Liver (tissue), 8 donors: ENCODE measurements at regions not wholly inside any gene's neighbourhood (a gene's known extent, or its start where the extent isn't known, plus 50 kb on each side); places are given as distances from the start of the nearest gene placed in this dataset.

ENCODE experiments used
- DNase-seq: peaks from one replicate; pipeline ENCODE4 v3.0.0-alpha.2; 2017; ENCODE audit warnings: low spot score
- H3K27ac ChIP-seq, 2 donors: one replicate each; pipeline ENCODE4 v1.7.0; 2013; ENCODE audit warnings: inconsistent platforms in 2 of 2, low read length in 2 of 2, control low read depth in 1 of 2, low read depth in 1 of 2, mild to moderate bottlenecking in 1 of 2
- H3K27me3 ChIP-seq, 4 donors: one replicate each; pipeline versions ENCODE4 v1.6.1 to v1.7.0; 2013; ENCODE audit warnings: low read length in 3 of 4, inconsistent platforms in 1 of 4, mild to moderate bottlenecking in 1 of 4, moderate library complexity in 1 of 4; ENCODE audit not compliant: control insufficient read depth in 4 of 4, insufficient read depth in 4 of 4
- H3K36me3 ChIP-seq, 4 donors: one replicate each; pipeline versions ENCODE4 v1.6.1 to v1.7.0; 2013; ENCODE audit warnings: low read length in 3 of 4, mild to moderate bottlenecking in 3 of 4, low read depth in 1 of 4, moderate library complexity in 1 of 4; ENCODE audit not compliant: control insufficient read depth in 4 of 4, insufficient read depth in 3 of 4
- H3K4me1 ChIP-seq, 4 donors: one replicate each; pipeline versions ENCODE4 v1.6.1 to v1.7.0; 2013; ENCODE audit warnings: low read length in 3 of 4, mild to moderate bottlenecking in 3 of 4, moderate library complexity in 1 of 4; ENCODE audit not compliant: control insufficient read depth in 4 of 4, insufficient read depth in 4 of 4
- H3K4me3 ChIP-seq, 3 donors: one replicate each; pipeline versions ENCODE4 v1.6.1 to v1.7.0; 2013; ENCODE audit warnings: low read length in 3 of 3, control low read depth in 1 of 3, low read depth in 1 of 3, mild to moderate bottlenecking in 1 of 3
- H3K9ac ChIP-seq, 2 donors: one replicate each; pipeline ENCODE4 v1.7.0; 2013; ENCODE audit warnings: low read length in 2 of 2, mild to moderate bottlenecking in 2 of 2, moderate library complexity in 2 of 2, control low read depth in 1 of 2, low read depth in 1 of 2
- H3K9me3 ChIP-seq, 4 donors: one replicate each; pipeline versions ENCODE4 v1.6.1 to v1.7.0; 2013; ENCODE audit warnings: low read length in 3 of 4; ENCODE audit not compliant: control insufficient read depth in 4 of 4
- EGR1 ChIP-seq, 2 donors: IDR thresholded peaks; 2 replicates each; pipeline ENCODE4 v1.6.1; 2016 to 2018; ENCODE audit warnings: antibody characterized with exemption in 2 of 2, low read depth in 2 of 2
- FOXA1 ChIP-seq: IDR thresholded peaks from 2 replicates; pipeline ENCODE4 v1.6.1; 2016; ENCODE audit warnings: antibody characterized with exemption
- FOXA2 ChIP-seq: IDR thresholded peaks from 2 replicates; pipeline ENCODE4 v1.6.1; 2016; ENCODE audit warnings: antibody characterized with exemption
- GABPA ChIP-seq, 2 donors: IDR thresholded peaks in 1 of 2; conservative IDR thresholded peaks in 1 of 2; 2 replicates each; pipeline ENCODE4 v1.6.1; 2016; ENCODE audit warnings: antibody characterized with exemption in 2 of 2, mild to moderate bottlenecking in 1 of 2, moderate library complexity in 1 of 2
- HNF4A ChIP-seq, 2 donors: conservative IDR thresholded peaks; 2 replicates each; pipeline ENCODE4 v1.6.1; 2016; ENCODE audit warnings: antibody characterized with exemption in 2 of 2, mild to moderate bottlenecking in 2 of 2
- HNF4G ChIP-seq: IDR thresholded peaks from 2 replicates; pipeline ENCODE4 v1.6.1; 2016; ENCODE audit warnings: antibody characterized with exemption
- JUND ChIP-seq, 2 donors: IDR thresholded peaks; 2 replicates each; pipeline ENCODE4 v1.6.1; 2016; ENCODE audit warnings: antibody characterized with exemption in 2 of 2
- NR2F2 ChIP-seq: IDR thresholded peaks from 2 replicates; pipeline ENCODE4 v1.6.1; 2016; ENCODE audit warnings: antibody characterized with exemption
- RAD21 ChIP-seq, 2 donors: IDR thresholded peaks; 2 replicates each; pipeline ENCODE4 v1.6.1; 2016; ENCODE audit warnings: antibody characterized with exemption in 2 of 2, mild to moderate bottlenecking in 2 of 2
- RXRA ChIP-seq, 2 donors: IDR thresholded peaks; 2 replicates each; pipeline ENCODE4 v1.6.1; 2017 to 2018; ENCODE audit warnings: antibody characterized with exemption in 2 of 2, mild to moderate bottlenecking in 1 of 2
- SP1 ChIP-seq: IDR thresholded peaks from 2 replicates; pipeline ENCODE4 v1.6.1; 2018; ENCODE audit warnings: antibody characterized with exemption, mild to moderate bottlenecking
- TAF1 ChIP-seq: conservative IDR thresholded peaks from 2 replicates; pipeline ENCODE4 v1.6.1; 2016; ENCODE audit warnings: antibody characterized with exemption, mild to moderate bottlenecking
- YY1 ChIP-seq: IDR thresholded peaks from 2 replicates; pipeline ENCODE4 v1.6.1; 2016; ENCODE audit warnings: antibody characterized with exemption, mild to moderate bottlenecking
- WGBS: extraction: QIAGEN DNeasy Blood & Tissue Kit; methylation state at CpG from one replicate; pipeline ENCODE4 v1.1.7; 2013; 5-methylcytosine and 5-hydroxymethylcytosine counted together
- TF ChIP-seq, protein P1 (sequence below): IDR thresholded peaks from 2 replicates; pipeline ENCODE4 v1.6.1; 2016; ENCODE audit warnings: antibody characterized with exemption
- TF ChIP-seq, protein P2 (sequence below): IDR thresholded peaks from 2 replicates; pipeline ENCODE4 v1.6.1; 2016; ENCODE audit warnings: antibody characterized with exemption
- TF ChIP-seq, protein P3 (sequence below): IDR thresholded peaks from 2 replicates; pipeline ENCODE4 v1.6.1; 2016; ENCODE audit warnings: antibody characterized with exemption
- TF ChIP-seq, protein P4 (sequence below): IDR thresholded peaks from 2 replicates; pipeline ENCODE4 v1.6.1; 2016; ENCODE audit warnings: antibody characterized with exemption, mild to moderate bottlenecking
- TF ChIP-seq, protein P5 (sequence below): fragments of 150-350 bp; IDR thresholded peaks from 2 replicates; pipeline ENCODE4 v1.5.1; 2017; ENCODE audit warnings: improper control_type of control experiment, low read depth, low read length; ENCODE audit not compliant: missing input control
- donor health status: healthy.
- donor health status: healthy.
- donor health status: healthy.
- donor health status: healthy.
- donor health status: healthy.

DNA sequence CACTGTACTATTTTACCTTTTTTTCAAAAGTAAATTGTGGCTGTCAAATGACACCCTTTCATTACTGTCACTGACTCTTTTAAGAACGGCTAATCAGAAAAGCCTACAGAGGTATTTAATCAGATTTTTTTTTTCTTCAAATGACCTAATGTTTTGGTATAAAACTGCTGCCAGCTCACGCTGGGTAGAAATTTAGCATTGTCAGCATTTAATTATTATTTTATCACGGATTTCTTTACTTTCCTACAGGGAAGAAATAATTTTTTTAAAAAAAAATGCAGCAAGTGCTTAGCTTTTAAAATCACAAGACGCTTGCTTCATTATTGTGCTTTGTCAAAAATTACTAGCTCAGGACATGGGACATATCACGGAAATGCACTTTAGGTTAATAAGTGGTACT is 149.1 kb upstream of the FOXN3 start:
- Histone ChIP-seq H3K27ac (no peak overlapping the region), H3K9me3 (no peaks in the 10 kb centered on the region), H3K27me3 (no peaks in the 10 kb centered on the region), H3K4me1 (no peaks in the 10 kb centered on the region), H3K9ac (no peak overlapping the region), H3K36me3 (no peaks in the 10 kb centered on the region), H3K4me3 (no peak overlapping the region)
- WGBS = 75% methylated on average over 5 of the region's 5 CpGs
- no peak for DNase-seq
- TF ChIP-seq EGR1 (IDR thresholded peaks at IDR 0.05; ENCODE audit: low read depth in 2 of 2) (no peak), JUND (IDR thresholded peaks at IDR 0.05) (no peak), RAD21 (IDR thresholded peaks at IDR 0.05) (no peak), FOXA1 (no peak), FOXA2 (no peak), TAF1 (no peak), GABPA (IDR thresholded peaks at IDR 0.05 in 1 of 2, conservative IDR thresholded peaks at IDR 0.05 in 1 of 2) (no peak), HNF4G (no peak), HNF4A (conservative IDR thresholded peaks at IDR 0.05) (no peak), YY1 (no peak), SP1 (no peak), RXRA (IDR thresholded peaks at IDR 0.05) (no peak), NR2F2 (no peak)
- TF ChIP-seq, protein P1, sequence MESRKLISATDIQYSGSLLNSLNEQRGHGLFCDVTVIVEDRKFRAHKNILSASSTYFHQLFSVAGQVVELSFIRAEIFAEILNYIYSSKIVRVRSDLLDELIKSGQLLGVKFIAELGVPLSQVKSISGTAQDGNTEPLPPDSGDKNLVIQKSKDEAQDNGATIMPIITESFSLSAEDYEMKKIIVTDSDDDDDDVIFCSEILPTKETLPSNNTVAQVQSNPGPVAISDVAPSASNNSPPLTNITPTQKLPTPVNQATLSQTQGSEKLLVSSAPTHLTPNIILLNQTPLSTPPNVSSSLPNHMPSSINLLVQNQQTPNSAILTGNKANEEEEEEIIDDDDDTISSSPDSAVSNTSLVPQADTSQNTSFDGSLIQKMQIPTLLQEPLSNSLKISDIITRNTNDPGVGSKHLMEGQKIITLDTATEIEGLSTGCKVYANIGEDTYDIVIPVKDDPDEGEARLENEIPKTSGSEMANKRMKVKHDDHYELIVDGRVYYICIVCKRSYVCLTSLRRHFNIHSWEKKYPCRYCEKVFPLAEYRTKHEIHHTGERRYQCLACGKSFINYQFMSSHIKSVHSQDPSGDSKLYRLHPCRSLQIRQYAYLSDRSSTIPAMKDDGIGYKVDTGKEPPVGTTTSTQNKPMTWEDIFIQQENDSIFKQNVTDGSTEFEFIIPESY = no peak
- TF ChIP-seq, protein P2, sequence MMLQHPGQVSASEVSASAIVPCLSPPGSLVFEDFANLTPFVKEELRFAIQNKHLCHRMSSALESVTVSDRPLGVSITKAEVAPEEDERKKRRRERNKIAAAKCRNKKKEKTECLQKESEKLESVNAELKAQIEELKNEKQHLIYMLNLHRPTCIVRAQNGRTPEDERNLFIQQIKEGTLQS = no peak
- TF ChIP-seq, protein P3, sequence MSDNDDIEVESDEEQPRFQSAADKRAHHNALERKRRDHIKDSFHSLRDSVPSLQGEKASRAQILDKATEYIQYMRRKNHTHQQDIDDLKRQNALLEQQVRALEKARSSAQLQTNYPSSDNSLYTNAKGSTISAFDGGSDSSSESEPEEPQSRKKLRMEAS = no peak
- TF ChIP-seq, protein P4, sequence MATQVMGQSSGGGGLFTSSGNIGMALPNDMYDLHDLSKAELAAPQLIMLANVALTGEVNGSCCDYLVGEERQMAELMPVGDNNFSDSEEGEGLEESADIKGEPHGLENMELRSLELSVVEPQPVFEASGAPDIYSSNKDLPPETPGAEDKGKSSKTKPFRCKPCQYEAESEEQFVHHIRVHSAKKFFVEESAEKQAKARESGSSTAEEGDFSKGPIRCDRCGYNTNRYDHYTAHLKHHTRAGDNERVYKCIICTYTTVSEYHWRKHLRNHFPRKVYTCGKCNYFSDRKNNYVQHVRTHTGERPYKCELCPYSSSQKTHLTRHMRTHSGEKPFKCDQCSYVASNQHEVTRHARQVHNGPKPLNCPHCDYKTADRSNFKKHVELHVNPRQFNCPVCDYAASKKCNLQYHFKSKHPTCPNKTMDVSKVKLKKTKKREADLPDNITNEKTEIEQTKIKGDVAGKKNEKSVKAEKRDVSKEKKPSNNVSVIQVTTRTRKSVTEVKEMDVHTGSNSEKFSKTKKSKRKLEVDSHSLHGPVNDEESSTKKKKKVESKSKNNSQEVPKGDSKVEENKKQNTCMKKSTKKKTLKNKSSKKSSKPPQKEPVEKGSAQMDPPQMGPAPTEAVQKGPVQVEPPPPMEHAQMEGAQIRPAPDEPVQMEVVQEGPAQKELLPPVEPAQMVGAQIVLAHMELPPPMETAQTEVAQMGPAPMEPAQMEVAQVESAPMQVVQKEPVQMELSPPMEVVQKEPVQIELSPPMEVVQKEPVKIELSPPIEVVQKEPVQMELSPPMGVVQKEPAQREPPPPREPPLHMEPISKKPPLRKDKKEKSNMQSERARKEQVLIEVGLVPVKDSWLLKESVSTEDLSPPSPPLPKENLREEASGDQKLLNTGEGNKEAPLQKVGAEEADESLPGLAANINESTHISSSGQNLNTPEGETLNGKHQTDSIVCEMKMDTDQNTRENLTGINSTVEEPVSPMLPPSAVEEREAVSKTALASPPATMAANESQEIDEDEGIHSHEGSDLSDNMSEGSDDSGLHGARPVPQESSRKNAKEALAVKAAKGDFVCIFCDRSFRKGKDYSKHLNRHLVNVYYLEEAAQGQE = no peak
- TF ChIP-seq, protein P5, sequence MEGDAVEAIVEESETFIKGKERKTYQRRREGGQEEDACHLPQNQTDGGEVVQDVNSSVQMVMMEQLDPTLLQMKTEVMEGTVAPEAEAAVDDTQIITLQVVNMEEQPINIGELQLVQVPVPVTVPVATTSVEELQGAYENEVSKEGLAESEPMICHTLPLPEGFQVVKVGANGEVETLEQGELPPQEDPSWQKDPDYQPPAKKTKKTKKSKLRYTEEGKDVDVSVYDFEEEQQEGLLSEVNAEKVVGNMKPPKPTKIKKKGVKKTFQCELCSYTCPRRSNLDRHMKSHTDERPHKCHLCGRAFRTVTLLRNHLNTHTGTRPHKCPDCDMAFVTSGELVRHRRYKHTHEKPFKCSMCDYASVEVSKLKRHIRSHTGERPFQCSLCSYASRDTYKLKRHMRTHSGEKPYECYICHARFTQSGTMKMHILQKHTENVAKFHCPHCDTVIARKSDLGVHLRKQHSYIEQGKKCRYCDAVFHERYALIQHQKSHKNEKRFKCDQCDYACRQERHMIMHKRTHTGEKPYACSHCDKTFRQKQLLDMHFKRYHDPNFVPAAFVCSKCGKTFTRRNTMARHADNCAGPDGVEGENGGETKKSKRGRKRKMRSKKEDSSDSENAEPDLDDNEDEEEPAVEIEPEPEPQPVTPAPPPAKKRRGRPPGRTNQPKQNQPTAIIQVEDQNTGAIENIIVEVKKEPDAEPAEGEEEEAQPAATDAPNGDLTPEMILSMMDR = no peak
